ENCODE measurements at regions not wholly inside any gene's neighbourhood (a gene's known extent, or its start where the extent isn't known, plus 50 kb on each side); places are given as distances from the start of the nearest gene placed in this dataset.

GRCh38 chr2:105598829-105599698 is 145.6 kb upstream of the NCK2 start:
- no peak for TF ChIP-seq CTCF (IDR thresholded peaks at IDR 0.05)
- H3K27ac ChIP-seq, result no peak overlapping the region
- H3K4me2 ChIP-seq (ENCODE audit: low read length), result no peak overlapping the region
- H2AFZ ChIP-seq, result peak overlapping the region; percentile 84
- no peak overlapping the region for H3K4me3 ChIP-seq (ENCODE audit: low read depth, low read length)
- no peaks in the 10 kb centered on the region for H3K27me3 ChIP-seq (ENCODE audit: control insufficient read depth, insufficient read depth, low read length)
- H3K9ac ChIP-seq, result no peak overlapping the region
- H3K79me2 ChIP-seq, result no peaks in the 10 kb centered on the region
- H3K4me1 ChIP-seq, result peaks cover 10% of the 10 kb centered on the region
- no peaks in the 10 kb centered on the region for H3K36me3 ChIP-seq (ENCODE audit: control insufficient read depth, insufficient read depth, low read length)
- no peaks in the 10 kb centered on the region for H3K9me3 ChIP-seq (ENCODE audit: control insufficient read depth, low read length)

- no peak overlapping the region for H3K4me3 ChIP-seq (ENCODE audit: low read depth, low read length)
- H2AFZ ChIP-seq, result peak overlapping the region; percentile 84
- H3K4me1 ChIP-seq, result peaks cover 13% of the 10 kb centered on the region
- H3K79me2 ChIP-seq, result no peaks in the 10 kb centered on the region
- peak overlapping the region; percentile 50 for H3K27ac ChIP-seq
- H3K4me2 ChIP-seq (ENCODE audit: low read length), result no peak overlapping the region
- no peak overlapping the region for H3K9ac ChIP-seq
- no peak for TF ChIP-seq CTCF (IDR thresholded peaks at IDR 0.05)
- H3K9me3 ChIP-seq (ENCODE audit: control insufficient read depth, low read length), result no peaks in the 10 kb centered on the region
- no peaks in the 10 kb centered on the region for H3K36me3 ChIP-seq (ENCODE audit: control insufficient read depth, insufficient read depth, low read length)
- H3K27me3 ChIP-seq (ENCODE audit: control insufficient read depth, insufficient read depth, low read length), result no peaks in the 10 kb centered on the region
Measured at GRCh38 chr2:105597806-105598803, 146.6 kb upstream of the NCK2 start.

- no peaks in the 10 kb centered on the region for H3K36me3 ChIP-seq (ENCODE audit: control insufficient read depth, insufficient read depth, low read length)
- peak overlapping the region; percentile 84 for H2AFZ ChIP-seq
- H3K27me3 ChIP-seq (ENCODE audit: control insufficient read depth, insufficient read depth, low read length), result no peaks in the 10 kb centered on the region
- no peaks in the 10 kb centered on the region for H3K9me3 ChIP-seq (ENCODE audit: control insufficient read depth, low read length)
- H3K4me2 ChIP-seq (ENCODE audit: low read length), result no peak overlapping the region
- peaks cover 22% of the 10 kb centered on the region for H3K4me1 ChIP-seq
- H3K9ac ChIP-seq, result no peak overlapping the region
- no peak overlapping the region for H3K27ac ChIP-seq
- no peak overlapping the region for H3K4me3 ChIP-seq (ENCODE audit: low read depth, low read length)
- H3K79me2 ChIP-seq, result no peaks in the 10 kb centered on the region
- no peak for TF ChIP-seq CTCF (IDR thresholded peaks at IDR 0.05)
Measured at GRCh38 chr2:105597011-105597805, 147.5 kb upstream of the NCK2 start.

GRCh38 chr2:105596411-105596921 is 148.2 kb upstream of the NCK2 start:
- Histone ChIP-seq H3K36me3 (ENCODE audit: control insufficient read depth, insufficient read depth, low read length) (no peaks in the 10 kb centered on the region), H3K27me3 (ENCODE audit: control insufficient read depth, insufficient read depth, low read length) (no peaks in the 10 kb centered on the region), H3K27ac (no peak overlapping the region), H3K4me1 (peaks cover 29% of the 10 kb centered on the region), H3K4me2 (ENCODE audit: low read length) (no peak overlapping the region), H2AFZ (no peak overlapping the region), H3K9me3 (ENCODE audit: control insufficient read depth, low read length) (no peaks in the 10 kb centered on the region), H3K9ac (no peak overlapping the region), H3K4me3 (ENCODE audit: low read depth, low read length) (no peak overlapping the region), H3K79me2 (no peaks in the 10 kb centered on the region)
- TF ChIP-seq CTCF (IDR thresholded peaks at IDR 0.05), result no peak
